ENCODE measurements at regions not wholly inside any gene's neighbourhood (a gene's known extent, or its start where the extent isn't known, plus 50 kb on each side); places are given as distances from the start of the nearest gene placed in this dataset.

- no peak for DNase-seq
These were observed 372.0 kb downstream of the CDH10 start for GRCh38 chr5:24272741-24273140.

DNA sequence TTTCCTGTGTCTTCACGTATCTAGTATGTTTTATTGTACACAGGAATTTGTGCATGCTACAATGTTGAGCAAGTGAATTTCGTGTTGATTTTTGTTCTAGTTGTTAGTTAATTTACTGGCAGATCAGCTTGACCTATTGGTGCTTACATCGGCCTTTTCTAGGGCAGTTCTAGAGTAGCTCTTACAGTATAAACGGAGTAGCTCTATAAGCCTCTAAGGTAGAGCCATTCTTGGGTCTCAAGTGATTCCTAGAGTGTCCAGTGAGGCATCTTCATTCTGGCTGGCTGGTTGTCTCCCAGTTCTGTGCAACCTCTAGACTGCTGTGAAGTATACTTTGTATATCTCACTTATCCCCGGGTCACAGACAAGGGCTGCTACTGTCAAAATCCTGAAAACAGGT is 364.6 kb downstream of the CDH10 start:
- no peak for DNase-seq

- no peak for DNase-seq
These were observed 363.0 kb downstream of the CDH10 start for GRCh38 chr5:24281818-24282217.

GRCh38 chr5:24289582-24290335 is 355.0 kb downstream of the CDH10 start:
- no peak for DNase-seq

DNA sequence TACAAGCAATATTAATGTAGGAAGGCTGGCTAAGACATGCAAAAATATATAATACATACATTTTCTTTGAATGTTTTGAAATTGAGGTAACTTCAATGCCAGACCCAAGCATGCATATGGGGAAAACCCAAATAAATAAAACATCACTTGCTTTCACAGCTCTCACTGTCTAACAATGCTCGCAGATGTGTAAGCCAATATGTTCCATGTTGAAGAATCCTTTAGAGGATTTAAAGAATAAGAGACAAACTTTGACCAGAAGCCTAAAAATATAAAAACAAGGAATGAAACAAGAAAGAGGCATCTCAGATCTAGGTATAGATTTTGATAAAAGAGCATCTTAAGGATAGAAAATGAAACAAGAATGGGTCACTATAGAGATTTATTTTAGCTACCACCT is 354.2 kb downstream of the CDH10 start:
- no peak for DNase-seq

- DNase-seq = no peak
These were observed 352.9 kb downstream of the CDH10 start for GRCh38 chr5:24291916-24292315.

GRCh38 chr5:24294333-24294732 is 350.4 kb downstream of the CDH10 start:
- no peak for DNase-seq

DNA sequence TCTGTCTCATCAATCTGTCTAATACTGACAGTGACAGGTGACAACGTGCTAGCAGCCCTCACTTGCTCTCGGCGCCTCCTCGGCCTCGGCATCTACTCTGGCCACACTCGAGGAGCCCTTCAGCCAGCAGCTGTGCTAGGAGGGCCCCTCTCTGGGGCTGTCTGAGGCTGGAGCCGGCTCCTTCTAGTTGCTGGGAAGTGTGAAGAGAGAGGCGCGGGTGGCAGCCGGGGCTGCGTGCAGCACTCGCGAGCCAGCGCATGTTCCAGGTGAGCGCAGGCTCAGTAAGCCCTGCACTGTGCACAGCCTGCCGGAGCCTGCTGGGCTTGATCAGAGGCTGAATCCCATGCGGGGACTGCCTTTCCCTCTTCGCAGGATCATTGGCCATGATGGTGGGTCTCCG is 330.7 kb downstream of the CDH10 start:
- DNase-seq = no peak

GRCh38 chr5:24320643-24321042 is 324.1 kb downstream of the CDH10 start:
- DNase-seq = no peak

DNA sequence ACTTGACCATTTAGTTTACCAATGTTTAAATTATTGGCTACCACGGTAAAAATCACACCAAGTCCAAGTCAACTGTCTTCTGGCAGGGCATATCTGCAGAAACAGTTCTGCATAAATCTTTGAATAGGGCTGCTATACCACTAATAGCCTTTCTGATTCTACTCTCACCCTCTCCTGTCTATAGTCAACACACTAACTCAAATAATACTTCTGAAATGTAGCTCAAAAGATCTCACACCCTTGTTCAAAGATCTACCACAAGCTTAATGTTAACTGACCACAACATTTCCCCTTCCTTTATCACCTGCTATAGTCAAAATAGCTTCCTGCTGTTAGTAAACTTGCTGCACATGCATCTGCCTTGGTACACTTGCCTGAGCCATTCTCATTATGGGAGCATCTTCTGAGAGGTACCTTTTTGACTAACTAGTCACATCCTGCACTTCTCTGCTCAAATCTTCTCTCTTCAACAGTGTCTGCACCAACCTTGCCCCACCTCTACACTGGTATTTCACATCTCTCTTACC is 319.4 kb downstream of the CDH10 start:
- no peak for DNase-seq

GRCh38 chr5:24331531-24331930 is 313.2 kb downstream of the CDH10 start:
- DNase-seq = no peak

- DNase-seq = no peak
These were observed 297.6 kb downstream of the CDH10 start for GRCh38 chr5:24347158-24347557.

DNA sequence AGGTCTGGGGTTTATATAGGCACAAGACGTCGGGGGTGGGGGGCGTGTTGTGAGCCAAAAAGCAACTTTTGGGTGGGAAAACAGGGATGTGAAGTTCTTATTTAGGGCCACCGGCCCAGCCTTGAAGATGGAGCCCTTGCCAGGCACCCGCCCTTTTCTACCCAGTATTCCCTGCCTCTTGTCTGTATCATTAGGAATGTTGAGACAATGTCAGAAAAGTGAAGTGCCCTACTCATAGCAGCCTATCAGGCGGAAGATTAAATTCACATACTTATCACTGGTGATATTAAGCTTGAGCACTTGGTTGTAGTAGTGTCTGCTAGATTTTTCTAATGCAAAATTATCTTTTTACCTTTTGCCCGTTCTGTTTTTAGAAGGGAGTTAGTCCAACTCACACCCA is 293.5 kb downstream of the CDH10 start:
- DNase-seq = no peak

DNA sequence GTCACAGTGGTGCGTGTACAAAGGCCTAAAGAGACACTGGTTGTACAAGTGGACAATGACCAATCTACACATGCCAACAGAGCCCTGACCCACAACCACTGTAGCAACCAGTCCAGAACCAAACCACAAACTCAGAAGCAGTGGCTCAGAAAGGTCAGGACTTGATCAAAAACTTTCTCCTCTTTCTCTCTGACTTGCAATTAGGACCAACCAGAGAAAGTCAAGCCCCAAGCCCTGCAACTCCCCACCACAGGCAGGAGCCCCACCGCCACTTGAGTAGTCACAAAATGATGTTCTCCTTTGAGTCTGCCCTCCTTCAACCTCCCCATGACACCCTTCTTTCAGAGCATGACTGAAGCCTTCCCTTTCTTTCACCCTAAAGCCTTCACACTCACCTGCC is 291.8 kb downstream of the CDH10 start:
- no peak for DNase-seq

DNA sequence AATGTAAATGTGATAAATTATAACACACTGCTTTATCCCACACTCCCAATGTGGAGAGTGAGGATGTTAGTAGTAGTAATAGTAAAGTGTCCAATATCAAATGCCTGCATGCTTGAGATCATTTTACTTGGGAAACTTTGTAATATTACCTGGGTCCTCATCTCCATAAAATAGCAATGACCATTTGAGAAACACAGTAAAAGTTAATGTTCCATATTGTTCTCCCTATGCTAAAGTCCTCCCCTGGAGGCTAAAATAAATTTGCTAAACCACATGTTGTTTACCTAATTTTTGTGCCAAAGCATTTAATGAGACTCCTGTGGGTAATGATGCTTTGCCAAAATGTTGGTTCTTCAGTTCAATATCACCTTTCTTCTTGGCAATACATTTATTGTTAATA is 291.2 kb downstream of the CDH10 start:
- no peak for DNase-seq

DNA sequence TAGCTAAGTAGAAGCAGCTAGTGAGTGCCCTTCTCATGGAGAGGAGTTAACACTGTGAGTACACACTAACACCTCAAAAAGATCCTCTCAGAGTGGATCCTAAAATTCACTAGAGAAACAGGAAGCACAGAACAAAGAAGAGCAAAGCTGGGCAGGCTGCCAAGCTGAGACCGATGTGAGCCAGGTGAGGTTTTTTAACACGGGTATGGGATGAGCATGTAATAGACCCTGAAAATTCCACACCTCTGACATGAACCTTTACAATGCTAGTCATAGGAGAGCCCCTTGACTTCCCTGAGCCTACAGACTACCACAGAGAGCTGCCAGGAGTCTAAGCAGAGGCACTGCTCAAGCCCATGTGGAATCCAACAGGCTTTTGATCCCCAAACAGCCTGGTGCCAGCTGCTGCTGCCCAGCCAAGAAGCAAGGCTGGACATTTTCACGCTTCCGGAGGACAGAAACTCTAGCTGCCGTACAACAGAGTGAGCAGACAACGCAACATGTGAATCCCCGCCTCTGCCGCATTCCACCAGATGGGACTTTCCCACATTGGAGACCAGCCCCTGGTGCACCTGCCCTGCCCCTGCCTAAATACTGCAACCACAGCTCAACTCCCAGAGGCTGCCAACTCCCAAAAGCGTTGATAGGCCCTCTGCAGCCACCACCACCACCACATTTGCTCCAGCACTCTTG is 280.8 kb downstream of the CDH10 start:
- no peak for DNase-seq

DNA sequence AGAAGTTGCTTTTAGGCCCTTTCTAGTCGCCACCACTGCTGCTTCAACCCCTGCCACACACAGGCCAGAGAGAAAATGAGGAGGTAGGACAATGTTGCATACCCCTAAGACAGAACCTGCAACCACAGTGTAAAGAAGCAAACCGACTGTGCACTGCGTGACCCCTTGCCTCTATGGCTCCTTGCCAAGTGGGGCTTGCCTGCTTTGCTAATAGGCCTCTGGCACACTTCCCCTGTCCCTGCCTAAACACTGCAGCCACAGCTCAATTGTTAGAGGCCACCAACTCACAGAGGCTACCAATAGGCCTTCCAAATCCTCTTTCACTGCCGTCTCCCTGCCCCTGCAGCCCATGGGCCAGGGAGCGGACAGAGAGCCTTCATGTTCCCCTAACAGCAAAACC is 280.1 kb downstream of the CDH10 start:
- DNase-seq = no peak

- no peak for DNase-seq
These were observed 279.4 kb downstream of the CDH10 start for GRCh38 chr5:24365406-24365805.

DNA sequence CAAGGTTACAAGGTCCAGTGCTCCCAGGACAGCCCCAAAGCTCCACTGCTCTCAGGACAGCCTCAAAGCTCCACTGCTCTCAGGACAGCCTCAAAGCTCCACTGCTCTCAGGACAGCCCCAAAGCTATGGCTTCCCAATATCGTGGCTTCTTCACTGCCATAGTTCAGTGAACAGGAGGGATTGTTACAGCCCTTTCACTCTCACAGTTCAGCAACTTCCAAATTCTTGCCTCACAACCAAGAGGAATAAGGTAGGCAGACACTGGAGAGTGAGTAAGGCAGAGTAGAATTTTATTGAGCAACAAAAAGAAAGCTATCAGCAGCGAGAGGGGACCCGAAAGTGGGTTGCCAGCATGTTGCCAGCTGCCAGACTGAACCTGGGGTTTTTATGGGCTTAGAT is 277.6 kb downstream of the CDH10 start:
- DNase-seq = no peak

DNA sequence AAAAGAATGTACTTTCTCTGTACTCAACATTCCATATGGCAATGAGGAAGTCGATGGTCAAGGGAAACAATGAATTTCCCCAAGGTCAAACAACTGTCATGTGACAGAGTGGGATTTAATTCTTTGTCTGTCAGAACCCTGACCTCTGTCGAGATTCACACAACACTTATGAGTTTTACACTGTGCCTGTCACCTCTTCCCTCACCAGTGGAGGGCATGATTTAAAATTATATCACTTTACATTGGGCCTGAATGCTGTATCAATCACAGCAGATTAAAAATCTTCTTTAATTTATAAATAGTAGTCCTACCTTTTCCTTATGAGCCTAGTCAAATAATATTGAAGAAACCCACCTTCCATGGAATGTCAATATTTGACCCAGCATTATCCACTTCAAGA is 276.7 kb downstream of the CDH10 start:
- no peak for DNase-seq

DNA sequence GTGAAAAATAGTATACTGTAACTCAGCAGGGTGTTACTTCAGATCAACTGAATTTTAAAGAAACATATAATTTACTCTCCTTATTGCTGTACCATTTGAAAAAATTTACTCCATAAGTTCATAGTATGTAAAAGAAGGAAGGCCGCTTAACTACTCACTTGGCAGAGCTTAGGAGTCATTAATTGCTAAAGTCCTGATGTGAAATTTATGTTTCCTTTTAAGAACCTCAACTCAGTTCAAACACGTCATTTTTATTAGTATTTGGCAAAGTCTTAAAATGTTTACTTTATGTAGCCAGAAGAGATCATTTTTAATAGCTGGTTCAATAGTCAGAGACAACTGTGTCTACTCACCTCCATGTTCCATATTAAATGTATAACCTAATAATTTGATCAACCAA is 268.6 kb downstream of the CDH10 start:
- no peak for DNase-seq

- DNase-seq = no peak
These were observed 268.2 kb downstream of the CDH10 start for GRCh38 chr5:24376616-24377015.

GRCh38 chr5:24381861-24382489 is 262.8 kb downstream of the CDH10 start:
- DNase-seq = no peak

DNA sequence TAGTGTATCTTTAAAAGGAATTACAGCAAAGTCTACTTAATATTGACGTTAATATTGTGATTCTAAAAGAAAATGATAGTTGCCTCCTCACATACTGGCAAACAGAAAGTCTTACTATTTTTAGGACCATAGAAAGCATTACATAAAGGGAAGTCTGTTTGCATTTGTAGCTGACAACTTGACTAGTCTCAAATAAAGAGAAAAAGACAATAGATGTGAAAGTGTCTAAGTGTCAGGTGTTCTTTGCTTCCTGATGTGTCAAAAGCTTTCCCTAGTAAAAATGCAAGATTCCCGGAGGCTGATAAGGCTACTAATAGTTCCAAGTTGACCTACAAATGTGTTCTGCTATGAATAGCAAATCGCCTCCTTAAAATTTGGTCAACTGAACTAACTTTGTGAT is 259.7 kb downstream of the CDH10 start:
- DNase-seq = no peak

Measured in NCI-H187 treated with DMSO at 0.1 percent for 48 hours (cell line).